ENCODE measurements at regions not wholly inside any gene's neighbourhood (a gene's known extent, or its start where the extent isn't known, plus 50 kb on each side); places are given as distances from the start of the nearest gene placed in this dataset.

GRCh38 chr2:145584353-145584752 is 1064.4 kb upstream of the ZEB2 start:
- TF ChIP-seq, protein P1, sequence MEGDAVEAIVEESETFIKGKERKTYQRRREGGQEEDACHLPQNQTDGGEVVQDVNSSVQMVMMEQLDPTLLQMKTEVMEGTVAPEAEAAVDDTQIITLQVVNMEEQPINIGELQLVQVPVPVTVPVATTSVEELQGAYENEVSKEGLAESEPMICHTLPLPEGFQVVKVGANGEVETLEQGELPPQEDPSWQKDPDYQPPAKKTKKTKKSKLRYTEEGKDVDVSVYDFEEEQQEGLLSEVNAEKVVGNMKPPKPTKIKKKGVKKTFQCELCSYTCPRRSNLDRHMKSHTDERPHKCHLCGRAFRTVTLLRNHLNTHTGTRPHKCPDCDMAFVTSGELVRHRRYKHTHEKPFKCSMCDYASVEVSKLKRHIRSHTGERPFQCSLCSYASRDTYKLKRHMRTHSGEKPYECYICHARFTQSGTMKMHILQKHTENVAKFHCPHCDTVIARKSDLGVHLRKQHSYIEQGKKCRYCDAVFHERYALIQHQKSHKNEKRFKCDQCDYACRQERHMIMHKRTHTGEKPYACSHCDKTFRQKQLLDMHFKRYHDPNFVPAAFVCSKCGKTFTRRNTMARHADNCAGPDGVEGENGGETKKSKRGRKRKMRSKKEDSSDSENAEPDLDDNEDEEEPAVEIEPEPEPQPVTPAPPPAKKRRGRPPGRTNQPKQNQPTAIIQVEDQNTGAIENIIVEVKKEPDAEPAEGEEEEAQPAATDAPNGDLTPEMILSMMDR (IDR thresholded peaks at IDR 0.05), result no peak
- no peak for TF ChIP-seq POLR2A (IDR thresholded peaks at IDR 0.05)
